ENCODE measurements at regions not wholly inside any gene's neighbourhood (a gene's known extent, or its start where the extent isn't known, plus 50 kb on each side); places are given as distances from the start of the nearest gene placed in this dataset.

- no peak for TF ChIP-seq CTCF (IDR thresholded peaks at IDR 0.05; ENCODE audit: unreplicated experiment)
- H3K36me3 Mint-ChIP-seq (ENCODE audit: low read depth, unreplicated experiment), result no peaks in the 10 kb centered on the region
These were observed 281.2 kb upstream of the EPHA4 start for GRCh38 chr2:221853297-221853696.

GRCh38 chr2:221851531-221852045 lies 279.5 kb upstream of the EPHA4 start:
- H3K36me3 Mint-ChIP-seq (ENCODE audit: low read depth, unreplicated experiment), result no peaks in the 10 kb centered on the region
- H3K4me3 Mint-ChIP-seq (ENCODE audit: unreplicated experiment), result no peak overlapping the region
- H3K4me1 Mint-ChIP-seq (ENCODE audit: unreplicated experiment), result peaks cover 6% of the 10 kb centered on the region
- H3K27me3 Mint-ChIP-seq (ENCODE audit: unreplicated experiment), result no peaks in the 10 kb centered on the region
- TF ChIP-seq CTCF (IDR thresholded peaks at IDR 0.05; ENCODE audit: unreplicated experiment), result no peak
- no peak for DNase-seq (ENCODE audit: low spot score)
- H3K9me3 Mint-ChIP-seq (ENCODE audit: unreplicated experiment), result no peaks in the 10 kb centered on the region
- H3K27ac Mint-ChIP-seq (ENCODE audit: unreplicated experiment), result no peak overlapping the region

More at GRCh38 chr2:221853297-221853696, 281.2 kb upstream of the EPHA4 start:
- no peak overlapping the region for H3K27ac Mint-ChIP-seq (ENCODE audit: unreplicated experiment)
- no peak for DNase-seq (ENCODE audit: low spot score)
- H3K4me1 Mint-ChIP-seq (ENCODE audit: unreplicated experiment), result peaks cover 6% of the 10 kb centered on the region
- no peak overlapping the region for H3K4me3 Mint-ChIP-seq (ENCODE audit: unreplicated experiment)
- no peaks in the 10 kb centered on the region for H3K27me3 Mint-ChIP-seq (ENCODE audit: unreplicated experiment)
- H3K9me3 Mint-ChIP-seq (ENCODE audit: unreplicated experiment), result no peaks in the 10 kb centered on the region

- H3K9me3 Mint-ChIP-seq (ENCODE audit: unreplicated experiment), result no peaks in the 10 kb centered on the region
- TF ChIP-seq CTCF (IDR thresholded peaks at IDR 0.05; ENCODE audit: unreplicated experiment), result no peak
- H3K36me3 Mint-ChIP-seq (ENCODE audit: low read depth, unreplicated experiment), result no peaks in the 10 kb centered on the region
- no peak overlapping the region for H3K4me3 Mint-ChIP-seq (ENCODE audit: unreplicated experiment)
- peaks cover 7% of the 10 kb centered on the region for H3K4me1 Mint-ChIP-seq (ENCODE audit: unreplicated experiment)
- no peak overlapping the region for H3K27ac Mint-ChIP-seq (ENCODE audit: unreplicated experiment)
- no peaks in the 10 kb centered on the region for H3K27me3 Mint-ChIP-seq (ENCODE audit: unreplicated experiment)
- no peak for DNase-seq (ENCODE audit: low spot score)
These were observed 278.0 kb upstream of the EPHA4 start for GRCh38 chr2:221850076-221850475.

- no peak for DNase-seq (ENCODE audit: low spot score)
- Mint-ChIP-seq H3K27me3 (ENCODE audit: unreplicated experiment) (no peaks in the 10 kb centered on the region), H3K9me3 (ENCODE audit: unreplicated experiment) (no peaks in the 10 kb centered on the region), H3K4me3 (ENCODE audit: unreplicated experiment) (no peak overlapping the region), H3K4me1 (ENCODE audit: unreplicated experiment) (peaks cover 7% of the 10 kb centered on the region), H3K36me3 (ENCODE audit: low read depth, unreplicated experiment) (no peaks in the 10 kb centered on the region), H3K27ac (ENCODE audit: unreplicated experiment) (no peak overlapping the region)
- TF ChIP-seq CTCF (IDR thresholded peaks at IDR 0.05; ENCODE audit: unreplicated experiment), result no peak
These were observed 276.2 kb upstream of the EPHA4 start for GRCh38 chr2:221848286-221848685.

GRCh38 chr2:221845021-221845365 lies 272.9 kb upstream of the EPHA4 start:
- no peak overlapping the region for H3K27ac Mint-ChIP-seq (ENCODE audit: unreplicated experiment)
- H3K4me1 Mint-ChIP-seq (ENCODE audit: unreplicated experiment), result peaks cover 7% of the 10 kb centered on the region
- no peaks in the 10 kb centered on the region for H3K36me3 Mint-ChIP-seq (ENCODE audit: low read depth, unreplicated experiment)
- no peak for DNase-seq (ENCODE audit: low spot score)
- no peaks in the 10 kb centered on the region for H3K27me3 Mint-ChIP-seq (ENCODE audit: unreplicated experiment)
- TF ChIP-seq CTCF (IDR thresholded peaks at IDR 0.05; ENCODE audit: unreplicated experiment), result no peak
- no peaks in the 10 kb centered on the region for H3K9me3 Mint-ChIP-seq (ENCODE audit: unreplicated experiment)
- no peak overlapping the region for H3K4me3 Mint-ChIP-seq (ENCODE audit: unreplicated experiment)
